HG03135 (cell line): ENCODE measurements at regions not wholly inside any gene's neighbourhood (a gene's known extent, or its start where the extent isn't known, plus 50 kb on each side); places are given as distances from the start of the nearest gene placed in this dataset.
"Not testable (repeated sequence)": the region's sequence is repeated elsewhere in the genome, so short reads cannot be mapped to it uniquely, and the experiment has no call there.

Experiments
- ATAC-seq: cut with Tn5 transposase; IDR thresholded peaks from one replicate; pipeline ENCODE4 v1.9.1; 2021; ENCODE audit warnings: mild to moderate bottlenecking, moderate library complexity; ENCODE audit not compliant: unreplicated experiment

GRCh38 chr10:4279655-4280054 lies 494.6 kb upstream of the KLF6 start:
- ATAC-seq, result no peak

- no peak for ATAC-seq
These were observed 493.2 kb upstream of the KLF6 start for GRCh38 chr10:4278186-4278585.

GRCh38 chr10:4276151-4276550 lies 491.1 kb upstream of the KLF6 start:
- no peak for ATAC-seq

- not testable (repeated sequence) for ATAC-seq
These were observed 489.7 kb upstream of the KLF6 start for GRCh38 chr10:4274671-4275070.

GRCh38 chr10:4271193-4271592 lies 486.2 kb upstream of the KLF6 start:
- ATAC-seq, result no peak

GRCh38 chr10:4270116-4270515 lies 485.1 kb upstream of the KLF6 start:
- ATAC-seq, result no peak

GRCh38 chr10:4268490-4268889 lies 483.5 kb upstream of the KLF6 start:
- ATAC-seq, result not testable (repeated sequence)

- ATAC-seq, result no peak
These were observed 482.2 kb upstream of the KLF6 start for GRCh38 chr10:4267086-4267773.

- ATAC-seq, result no peak
These were observed 481.5 kb upstream of the KLF6 start for GRCh38 chr10:4266416-4267085.

- ATAC-seq, result no peak
These were observed 481.0 kb upstream of the KLF6 start for GRCh38 chr10:4265964-4266363.

GRCh38 chr10:4264209-4264865 lies 479.3 kb upstream of the KLF6 start:
- no peak for ATAC-seq

- ATAC-seq, result no peak
These were observed 478.6 kb upstream of the KLF6 start for GRCh38 chr10:4263601-4263921.

- no peak for ATAC-seq
These were observed 478.0 kb upstream of the KLF6 start for GRCh38 chr10:4262870-4263600.

GRCh38 chr10:4262449-4262848 lies 477.4 kb upstream of the KLF6 start:
- ATAC-seq, result no peak

- no peak for ATAC-seq
These were observed 475.6 kb upstream of the KLF6 start for GRCh38 chr10:4260483-4261124.

- ATAC-seq, result no peak
These were observed 473.0 kb upstream of the KLF6 start for GRCh38 chr10:4257939-4258465.

- ATAC-seq, result no peak
These were observed 472.0 kb upstream of the KLF6 start for GRCh38 chr10:4256971-4257370.

- no peak for ATAC-seq
These were observed 470.7 kb upstream of the KLF6 start for GRCh38 chr10:4255751-4256150.

GRCh38 chr10:4254101-4254994 lies 469.3 kb upstream of the KLF6 start:
- ATAC-seq, result no peak

- ATAC-seq, result no peak
These were observed 467.7 kb upstream of the KLF6 start for GRCh38 chr10:4252701-4253100.
